ENCODE measurements at regions not wholly inside any gene's neighbourhood (a gene's known extent, or its start where the extent isn't known, plus 50 kb on each side); places are given as distances from the start of the nearest gene placed in this dataset.

- no peak for TF ChIP-seq EZH2 (IDR thresholded peaks at IDR 0.05; ENCODE audit: borderline replicate concordance, insufficient read depth, low read depth, low read length, poor library complexity, severe bottlenecking)
- TF ChIP-seq, protein P1, sequence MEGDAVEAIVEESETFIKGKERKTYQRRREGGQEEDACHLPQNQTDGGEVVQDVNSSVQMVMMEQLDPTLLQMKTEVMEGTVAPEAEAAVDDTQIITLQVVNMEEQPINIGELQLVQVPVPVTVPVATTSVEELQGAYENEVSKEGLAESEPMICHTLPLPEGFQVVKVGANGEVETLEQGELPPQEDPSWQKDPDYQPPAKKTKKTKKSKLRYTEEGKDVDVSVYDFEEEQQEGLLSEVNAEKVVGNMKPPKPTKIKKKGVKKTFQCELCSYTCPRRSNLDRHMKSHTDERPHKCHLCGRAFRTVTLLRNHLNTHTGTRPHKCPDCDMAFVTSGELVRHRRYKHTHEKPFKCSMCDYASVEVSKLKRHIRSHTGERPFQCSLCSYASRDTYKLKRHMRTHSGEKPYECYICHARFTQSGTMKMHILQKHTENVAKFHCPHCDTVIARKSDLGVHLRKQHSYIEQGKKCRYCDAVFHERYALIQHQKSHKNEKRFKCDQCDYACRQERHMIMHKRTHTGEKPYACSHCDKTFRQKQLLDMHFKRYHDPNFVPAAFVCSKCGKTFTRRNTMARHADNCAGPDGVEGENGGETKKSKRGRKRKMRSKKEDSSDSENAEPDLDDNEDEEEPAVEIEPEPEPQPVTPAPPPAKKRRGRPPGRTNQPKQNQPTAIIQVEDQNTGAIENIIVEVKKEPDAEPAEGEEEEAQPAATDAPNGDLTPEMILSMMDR (IDR thresholded peaks at IDR 0.05), result no peak
- WGBS (ENCODE audit: insufficient coverage), result 56% methylated on average over 2 of the region's 2 CpGs
- H3K9me3 ChIP-seq (ENCODE audit: control extremely low read depth in 1 of 3, control insufficient read depth in 2 of 3, insufficient read depth in 1 of 3, low read length in 2 of 3), result no peaks in the 10 kb centered on the region
- no peak overlapping the region for H2AFZ ChIP-seq (ENCODE audit: insufficient read depth, low read depth, low read length, poor library complexity, severe bottlenecking)
- no peaks in the 10 kb centered on the region for H3K4me1 ChIP-seq (ENCODE audit: control insufficient read depth in 2 of 2, insufficient read depth in 2 of 2, low read length in 2 of 2)
- no peaks in the 10 kb centered on the region for H3K27me3 ChIP-seq (replicated peaks in 1 of 4; ENCODE audit: control extremely low read depth in 1 of 4, control insufficient read depth in 3 of 4, insufficient read depth in 4 of 4, low read length in 3 of 4)
- H3K27me3 Mint-ChIP-seq, result peaks cover 3% of the 10 kb centered on the region
- H3K36me3 ChIP-seq (replicated peaks in 1 of 2; ENCODE audit: control extremely low read depth in 1 of 2, control insufficient read depth in 1 of 2, extremely low read depth in 1 of 2, insufficient read depth in 2 of 2, low read length in 1 of 2), result no peaks in the 10 kb centered on the region
- CTCF ChIA-PET, result no interaction called here
- no peaks in the 10 kb centered on the region for H3K79me2 ChIP-seq (ENCODE audit: control insufficient read depth, insufficient read depth, low read length)
- H3K27ac ChIP-seq (ENCODE audit: low read length in 2 of 2), result no peak overlapping the region
- H3K4me1 Mint-ChIP-seq, result no peaks in the 10 kb centered on the region
- no peaks in the 10 kb centered on the region for H4K20me1 ChIP-seq (ENCODE audit: control insufficient read depth, insufficient read depth, low read length, poor library complexity, severe bottlenecking)
- no peak overlapping the region for H3K9ac ChIP-seq (ENCODE audit: low read length)
- H3K4me3 ChIP-seq (ENCODE audit: control extremely low read depth in 1 of 5, extremely low read depth in 1 of 5, insufficient read depth in 1 of 5, low read depth in 2 of 5, low read length in 4 of 5), result no peak overlapping the region
- intact Hi-C loops (cut with micrococcal nuclease), result no loop called here
- H3K9me3 Mint-ChIP-seq (ENCODE audit: insufficient read depth), result no peaks in the 10 kb centered on the region
- no peak overlapping the region for H3K4me3 Mint-ChIP-seq
- H3K4me2 ChIP-seq (replicated peaks; ENCODE audit: low read depth, low read length, poor library complexity, severe bottlenecking), result no peak overlapping the region
- no peak for ATAC-seq (ENCODE audit: low read depth)
- H3K27ac Mint-ChIP-seq, result no peak overlapping the region
- POLR2A ChIA-PET, result no interaction called here
- no peak for DNase-seq
Observed at GRCh38 chr1:57874418-57874877, 450.6 kb upstream of the DAB1 start.

GRCh38 chr1:57872913-57873312 lies 449.1 kb upstream of the DAB1 start:
- H3K27me3 Mint-ChIP-seq, result peaks cover 3% of the 10 kb centered on the region
- Histone ChIP-seq H3K36me3 (replicated peaks in 1 of 2; ENCODE audit: control extremely low read depth in 1 of 2, control insufficient read depth in 1 of 2, extremely low read depth in 1 of 2, insufficient read depth in 2 of 2, low read length in 1 of 2) (no peaks in the 10 kb centered on the region), H3K79me2 (ENCODE audit: control insufficient read depth, insufficient read depth, low read length) (no peaks in the 10 kb centered on the region), H4K20me1 (ENCODE audit: control insufficient read depth, insufficient read depth, low read length, poor library complexity, severe bottlenecking) (no peaks in the 10 kb centered on the region), H3K4me2 (replicated peaks; ENCODE audit: low read depth, low read length, poor library complexity, severe bottlenecking) (no peak overlapping the region), H3K9ac (ENCODE audit: low read length) (no peak overlapping the region), H3K4me3 (ENCODE audit: control extremely low read depth in 1 of 5, extremely low read depth in 1 of 5, insufficient read depth in 1 of 5, low read depth in 2 of 5, low read length in 4 of 5) (no peak overlapping the region), H3K9me3 (ENCODE audit: control extremely low read depth in 1 of 3, control insufficient read depth in 2 of 3, insufficient read depth in 1 of 3, low read length in 2 of 3) (no peaks in the 10 kb centered on the region), H3K27me3 (replicated peaks in 1 of 4; ENCODE audit: control extremely low read depth in 1 of 4, control insufficient read depth in 3 of 4, insufficient read depth in 4 of 4, low read length in 3 of 4) (no peaks in the 10 kb centered on the region), H3K27ac (ENCODE audit: low read length in 2 of 2) (no peak overlapping the region), H2AFZ (ENCODE audit: insufficient read depth, low read depth, low read length, poor library complexity, severe bottlenecking) (no peak overlapping the region), H3K4me1 (ENCODE audit: control insufficient read depth in 2 of 2, insufficient read depth in 2 of 2, low read length in 2 of 2) (no peaks in the 10 kb centered on the region)
- TF ChIP-seq, protein P1 (IDR thresholded peaks at IDR 0.05), result no peak
- no peak for TF ChIP-seq EZH2 (IDR thresholded peaks at IDR 0.05; ENCODE audit: borderline replicate concordance, insufficient read depth, low read depth, low read length, poor library complexity, severe bottlenecking)
- CTCF ChIA-PET, result no interaction called here
- ATAC-seq (ENCODE audit: low read depth) (no peak), DNase-seq (no peak)
- POLR2A ChIA-PET, result no interaction called here
- H3K9me3 Mint-ChIP-seq (ENCODE audit: insufficient read depth), result no peaks in the 10 kb centered on the region
- intact Hi-C loops (cut with micrococcal nuclease), result no loop called here
- no peaks in the 10 kb centered on the region for H3K4me1 Mint-ChIP-seq
- no peak overlapping the region for H3K27ac Mint-ChIP-seq
- H3K4me3 Mint-ChIP-seq, result no peak overlapping the region
